HUES48 (cell line): ENCODE measurements at regions not wholly inside any gene's neighbourhood (a gene's known extent, or its start where the extent isn't known, plus 50 kb on each side); places are given as distances from the start of the nearest gene placed in this dataset.

Experiments used
- H3K27ac ChIP-seq: one replicate; pipeline ENCODE4 v1.7.0; 2013; ENCODE audit warnings: low read depth, low read length, inconsistent platforms
- H3K27me3 ChIP-seq: 2 replicates; pipeline ENCODE4 v1.6.1; 2013; ENCODE audit warnings: mild to moderate bottlenecking, low read length; ENCODE audit not compliant: control insufficient read depth, insufficient read depth
- H3K36me3 ChIP-seq: 2 replicates; pipeline ENCODE4 v1.6.1; 2013; ENCODE audit warnings: low read length; ENCODE audit not compliant: control insufficient read depth, insufficient read depth
- H3K4me1 ChIP-seq: 2 replicates; pipeline ENCODE4 v1.6.1; 2013; ENCODE audit warnings: mild to moderate bottlenecking, low read length; ENCODE audit not compliant: control insufficient read depth, insufficient read depth
- H3K4me3 ChIP-seq: 2 replicates; pipeline ENCODE4 v1.5.1; 2013; ENCODE audit warnings: mild to moderate bottlenecking, low read depth, low read length
- H3K9ac ChIP-seq: 2 replicates; pipeline ENCODE4 v1.6.1; 2013; ENCODE audit warnings: mild to moderate bottlenecking, low read depth, low read length, moderate library complexity
- H3K9me3 ChIP-seq: 2 replicates; pipeline ENCODE4 v1.6.1; 2013; ENCODE audit warnings: low read length; ENCODE audit not compliant: control insufficient read depth, insufficient read depth

GRCh38 chr10:100655326-100655759, 90.0 kb upstream of the PAX2 start:
- Histone ChIP-seq H3K4me1 (peaks cover 22% of the 10 kb centered on the region), H3K36me3 (no peaks in the 10 kb centered on the region), H3K27me3 (peaks cover 82% of the 10 kb centered on the region), H3K27ac (no peak overlapping the region), H3K4me3 (peak overlapping the region; percentile 66), H3K9ac (no peak overlapping the region), H3K9me3 (no peaks in the 10 kb centered on the region)

- H3K36me3 ChIP-seq, result no peaks in the 10 kb centered on the region
- peak overlapping the region; percentile 66 for H3K4me3 ChIP-seq
- no peak overlapping the region for H3K27ac ChIP-seq
- peaks cover 88% of the 10 kb centered on the region for H3K27me3 ChIP-seq
- peaks cover 23% of the 10 kb centered on the region for H3K4me1 ChIP-seq
- no peaks in the 10 kb centered on the region for H3K9me3 ChIP-seq
- no peak overlapping the region for H3K9ac ChIP-seq
These were observed 89.5 kb upstream of the PAX2 start for GRCh38 chr10:100655760-100656421.

- peaks cover 92% of the 10 kb centered on the region for H3K27me3 ChIP-seq
- no peak overlapping the region for H3K27ac ChIP-seq
- no peak overlapping the region for H3K9ac ChIP-seq
- H3K4me3 ChIP-seq, result peak overlapping the region; percentile 66
- no peaks in the 10 kb centered on the region for H3K9me3 ChIP-seq
- H3K36me3 ChIP-seq, result no peaks in the 10 kb centered on the region
- peaks cover 23% of the 10 kb centered on the region for H3K4me1 ChIP-seq
These were observed 88.9 kb upstream of the PAX2 start for GRCh38 chr10:100656454-100656853.

GRCh38 chr10:100658269-100658668, 87.1 kb upstream of the PAX2 start:
- no peak overlapping the region for H3K27ac ChIP-seq
- no peaks in the 10 kb centered on the region for H3K36me3 ChIP-seq
- peaks cover 94% of the 10 kb centered on the region for H3K27me3 ChIP-seq
- H3K9ac ChIP-seq, result no peak overlapping the region
- H3K4me1 ChIP-seq, result peaks cover 23% of the 10 kb centered on the region
- H3K4me3 ChIP-seq, result no peak overlapping the region
- no peaks in the 10 kb centered on the region for H3K9me3 ChIP-seq

- no peak overlapping the region for H3K27ac ChIP-seq
- H3K4me3 ChIP-seq, result peak overlapping the region; percentile 32; the same call in 1 of the 2 replicates
- H3K9ac ChIP-seq, result no peak overlapping the region
- peaks cover 19% of the 10 kb centered on the region for H3K4me1 ChIP-seq
- H3K36me3 ChIP-seq, result no peaks in the 10 kb centered on the region
- peaks cover 88% of the 10 kb centered on the region for H3K27me3 ChIP-seq
- no peaks in the 10 kb centered on the region for H3K9me3 ChIP-seq
These were observed 85.9 kb upstream of the PAX2 start for GRCh38 chr10:100659361-100660098.

GRCh38 chr10:100660365-100660764, 85.0 kb upstream of the PAX2 start:
- Histone ChIP-seq H3K4me3 (no peak overlapping the region), H3K9ac (no peak overlapping the region), H3K9me3 (no peaks in the 10 kb centered on the region), H3K27ac (no peak overlapping the region), H3K27me3 (peaks cover 84% of the 10 kb centered on the region), H3K36me3 (no peaks in the 10 kb centered on the region), H3K4me1 (peaks cover 18% of the 10 kb centered on the region)

- Histone ChIP-seq H3K9me3 (no peaks in the 10 kb centered on the region), H3K27me3 (peaks cover 78% of the 10 kb centered on the region), H3K4me3 (no peak overlapping the region), H3K9ac (no peak overlapping the region), H3K4me1 (peaks cover 12% of the 10 kb centered on the region), H3K36me3 (no peaks in the 10 kb centered on the region), H3K27ac (no peak overlapping the region)
These were observed 84.4 kb upstream of the PAX2 start for GRCh38 chr10:100660945-100661344.

GRCh38 chr10:100661520-100661919, 83.9 kb upstream of the PAX2 start:
- peaks cover 73% of the 10 kb centered on the region for H3K27me3 ChIP-seq

GRCh38 chr10:100662067-100662466, 83.3 kb upstream of the PAX2 start:
- Histone ChIP-seq H3K36me3 (no peaks in the 10 kb centered on the region), H3K27ac (no peak overlapping the region), H3K27me3 (peaks cover 67% of the 10 kb centered on the region), H3K4me3 (no peak overlapping the region), H3K4me1 (peaks cover 11% of the 10 kb centered on the region), H3K9ac (no peak overlapping the region), H3K9me3 (no peaks in the 10 kb centered on the region)

More at GRCh38 chr10:100661520-100661919, 83.9 kb upstream of the PAX2 start:
- Histone ChIP-seq H3K36me3 (no peaks in the 10 kb centered on the region), H3K27ac (no peak overlapping the region), H3K9me3 (no peaks in the 10 kb centered on the region), H3K4me3 (no peak overlapping the region), H3K4me1 (peaks cover 11% of the 10 kb centered on the region), H3K9ac (no peak overlapping the region)

- Histone ChIP-seq H3K27me3 (peaks cover 65% of the 10 kb centered on the region), H3K4me3 (no peak overlapping the region), H3K9ac (no peak overlapping the region), H3K27ac (no peak overlapping the region), H3K36me3 (no peaks in the 10 kb centered on the region), H3K4me1 (peaks cover 25% of the 10 kb centered on the region), H3K9me3 (no peaks in the 10 kb centered on the region)
These were observed 80.8 kb upstream of the PAX2 start for GRCh38 chr10:100664316-100665149.
